ENCODE measurements at regions not wholly inside any gene's neighbourhood (a gene's known extent, or its start where the extent isn't known, plus 50 kb on each side); places are given as distances from the start of the nearest gene placed in this dataset.

GRCh38 chr7:116188-116981 lies 76.0 kb upstream of the FAM20C start:
- TF ChIP-seq SMC3 (IDR thresholded peaks at IDR 0.05; ENCODE audit: low read depth, low read length) (no peak), POLR2A (IDR thresholded peaks at IDR 0.05; ENCODE audit: low read depth, low read length) (no peak), RFX5 (IDR thresholded peaks at IDR 0.05; ENCODE audit: low read depth, low read length) (no peak), CTCF (conservative IDR thresholded peaks at IDR 0.05; ENCODE audit: low read depth, low read length) (no peak), CEBPB (IDR thresholded peaks at IDR 0.05; ENCODE audit: low read depth, low read length) (no peak), RCOR1 (IDR thresholded peaks at IDR 0.05; ENCODE audit: insufficient replicate concordance, low read length) (no peak), RAD21 (IDR thresholded peaks at IDR 0.05; ENCODE audit: low read length) (no peak), MXI1 (IDR thresholded peaks at IDR 0.05; ENCODE audit: borderline replicate concordance, low read depth, low read length) (no peak), CHD1 (IDR thresholded peaks at IDR 0.05; ENCODE audit: low read depth, low read length) (no peak), MAZ (IDR thresholded peaks at IDR 0.05; ENCODE audit: borderline replicate concordance, low read depth, low read length) (no peak)
- TF ChIP-seq, protein P1, sequence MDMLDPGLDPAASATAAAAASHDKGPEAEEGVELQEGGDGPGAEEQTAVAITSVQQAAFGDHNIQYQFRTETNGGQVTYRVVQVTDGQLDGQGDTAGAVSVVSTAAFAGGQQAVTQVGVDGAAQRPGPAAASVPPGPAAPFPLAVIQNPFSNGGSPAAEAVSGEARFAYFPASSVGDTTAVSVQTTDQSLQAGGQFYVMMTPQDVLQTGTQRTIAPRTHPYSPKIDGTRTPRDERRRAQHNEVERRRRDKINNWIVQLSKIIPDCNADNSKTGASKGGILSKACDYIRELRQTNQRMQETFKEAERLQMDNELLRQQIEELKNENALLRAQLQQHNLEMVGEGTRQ (IDR thresholded peaks at IDR 0.05; ENCODE audit: low read depth, low read length): no peak

All from IMR-90 (cell line).